HepG2 (cell line): ENCODE measurements at regions not wholly inside any gene's neighbourhood (a gene's known extent, or its start where the extent isn't known, plus 50 kb on each side); places are given as distances from the start of the nearest gene placed in this dataset.
"Not testable (repeated sequence)": the region's sequence is repeated elsewhere in the genome, so short reads cannot be mapped to it uniquely, and the experiment has no call there.

Experiments
- CREM ChIP-seq, 2 experiments: sonication (generic) in 1 of 2; formaldehyde crosslinking in 1 of 2; IDR thresholded peaks; 2 replicates each; pipeline versions ENCODE4 v1.4.0 to v1.6.1; 2016 to 2020; ENCODE audit warnings: antibody characterized with exemption in 1 of 2, mild to moderate bottlenecking in 1 of 2, missing genetic modification reagents in 1 of 2
- EP300 ChIP-seq, 3 experiments: sonication (generic) in 1 of 3; formaldehyde crosslinking in 1 of 3; IDR thresholded peaks; 2 replicates each; pipeline versions ENCODE4 v1.5.1 to v1.6.1; 2011 to 2020; ENCODE audit warnings: low read depth in 2 of 3, low read length in 2 of 3, borderline replicate concordance in 1 of 3, improper control_type of control experiment in 1 of 3, mild to moderate bottlenecking in 1 of 3, missing genetic modification reagents in 1 of 3, moderate library complexity in 1 of 3
- ESRRA ChIP-seq: sonication (generic); formaldehyde crosslinking; IDR thresholded peaks from 2 replicates; pipeline ENCODE4 v1.5.1; 2020; ENCODE audit warnings: mild to moderate bottlenecking, low read depth, missing genetic modification reagents
- GABPA ChIP-seq, 2 experiments: IDR thresholded peaks; 2 replicates each; pipeline ENCODE4 v1.6.1; 2011 to 2016; ENCODE audit warnings: low read depth in 2 of 2, low read length in 1 of 2, missing biosample characterization in 1 of 2, missing genetic modification characterization in 1 of 2
- HNRNPH1 ChIP-seq: fragments of 200-400 bp; formaldehyde crosslinking; optimal IDR thresholded peaks from 2 replicates; pipeline ENCODE3; 2017; ENCODE audit warnings: mild to moderate bottlenecking, low read depth, low read length
- MAFK ChIP-seq, 2 experiments: IDR thresholded peaks in 1 of 2; conservative IDR thresholded peaks in 1 of 2; 2 replicates each; pipeline ENCODE4 v1.6.1; 2011; ENCODE audit warnings: improper control_type of control experiment in 2 of 2, low read length in 2 of 2
- POLR2A ChIP-seq, 2 experiments: IDR thresholded peaks; 2 replicates each; pipeline ENCODE4 v1.6.1; 2011; ENCODE audit warnings: low read depth in 2 of 2, low read length in 2 of 2, mild to moderate bottlenecking in 1 of 2, moderate library complexity in 1 of 2; ENCODE audit not compliant: insufficient read depth in 1 of 2
- POLR2AphosphoS5 ChIP-seq: IDR thresholded peaks from 2 replicates; pipeline ENCODE4 v1.6.1; 2012; ENCODE audit warnings: low read depth, low read length
- RAD21 ChIP-seq: fragments of 450-650 bp; formaldehyde crosslinking; IDR thresholded peaks from 2 replicates; pipeline ENCODE4 v1.5.0; 2020; ENCODE audit warnings: mild to moderate bottlenecking
- ZHX1 ChIP-seq: sonication (generic); formaldehyde crosslinking; IDR thresholded peaks from 2 replicates; pipeline ENCODE4 v1.8.1; 2022; ENCODE audit warnings: low read depth, mild to moderate bottlenecking, missing genetic modification reagents
- ZNF782 ChIP-seq: sonication (generic); formaldehyde crosslinking; IDR thresholded peaks from 2 replicates; pipeline ENCODE4 v1.4.0; 2020; ENCODE audit warnings: missing genetic modification reagents, mild to moderate bottlenecking, borderline replicate concordance
- TF ChIP-seq, protein P1 (sequence below): IDR thresholded peaks from 2 replicates; pipeline ENCODE4 v1.6.1; 2016; ENCODE audit warnings: low read depth, borderline replicate concordance
- TF ChIP-seq, protein P2 (sequence below): sonication (generic); formaldehyde crosslinking; IDR thresholded peaks from 2 replicates; pipeline ENCODE4 v1.5.0; 2020; ENCODE audit warnings: mild to moderate bottlenecking, missing genetic modification reagents, moderate library complexity

DNA sequence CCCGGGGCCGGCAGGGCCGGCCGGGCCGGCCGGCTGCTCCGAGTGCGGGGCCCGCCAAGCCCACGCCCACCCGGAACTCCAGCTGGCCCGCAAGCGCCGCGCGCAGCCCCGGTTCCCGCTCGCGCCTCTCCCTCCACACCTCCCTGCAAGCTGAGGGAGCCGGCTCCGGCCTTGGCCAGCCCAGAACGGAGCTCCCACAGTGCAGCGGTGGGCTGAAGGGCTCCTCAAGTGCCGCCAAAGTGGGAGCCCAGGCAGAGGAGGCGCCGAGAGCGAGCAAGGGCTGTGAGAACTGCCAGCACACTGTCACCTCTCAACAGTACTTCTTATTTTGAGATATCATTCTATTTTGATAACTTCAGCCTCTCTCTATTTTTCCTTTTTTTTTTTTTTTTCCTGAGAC is 112.3 kb downstream of the NAB1 start:
- not testable (repeated sequence) for TF ChIP-seq HNRNPH1; MAFK (conservative IDR thresholded peaks at IDR 0.05 in 1 of 2, IDR thresholded peaks at IDR 0.05 in 1 of 2; ENCODE audit: low read length in 2 of 2); POLR2A (IDR thresholded peaks at IDR 0.05; ENCODE audit: insufficient read depth in 1 of 2, low read depth in 2 of 2, low read length in 2 of 2); CREM (IDR thresholded peaks at IDR 0.05); CREM (CRISPR knock-in tag; IDR thresholded peaks at IDR 0.05); ESRRA (CRISPR knock-in tag); POLR2AphosphoS5; EP300 (IDR thresholded peaks at IDR 0.05; ENCODE audit: low read depth in 2 of 2, low read length in 2 of 2); EP300 (CRISPR knock-in tag; IDR thresholded peaks at IDR 0.05; ENCODE audit: borderline replicate concordance); ZHX1; GABPA (IDR thresholded peaks at IDR 0.05; ENCODE audit: low read depth, low read length); GABPA (CRISPR knock-in tag; IDR thresholded peaks at IDR 0.05; ENCODE audit: low read depth); RAD21 (CRISPR knock-in tag); ZNF782 (CRISPR knock-in tag)
- TF ChIP-seq, protein P1, sequence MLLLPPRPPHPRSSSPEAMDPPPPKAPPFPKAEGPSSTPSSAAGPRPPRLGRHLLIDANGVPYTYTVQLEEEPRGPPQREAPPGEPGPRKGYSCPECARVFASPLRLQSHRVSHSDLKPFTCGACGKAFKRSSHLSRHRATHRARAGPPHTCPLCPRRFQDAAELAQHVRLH (CRISPR knock-in tag) = not testable (repeated sequence)
- TF ChIP-seq, protein P2, sequence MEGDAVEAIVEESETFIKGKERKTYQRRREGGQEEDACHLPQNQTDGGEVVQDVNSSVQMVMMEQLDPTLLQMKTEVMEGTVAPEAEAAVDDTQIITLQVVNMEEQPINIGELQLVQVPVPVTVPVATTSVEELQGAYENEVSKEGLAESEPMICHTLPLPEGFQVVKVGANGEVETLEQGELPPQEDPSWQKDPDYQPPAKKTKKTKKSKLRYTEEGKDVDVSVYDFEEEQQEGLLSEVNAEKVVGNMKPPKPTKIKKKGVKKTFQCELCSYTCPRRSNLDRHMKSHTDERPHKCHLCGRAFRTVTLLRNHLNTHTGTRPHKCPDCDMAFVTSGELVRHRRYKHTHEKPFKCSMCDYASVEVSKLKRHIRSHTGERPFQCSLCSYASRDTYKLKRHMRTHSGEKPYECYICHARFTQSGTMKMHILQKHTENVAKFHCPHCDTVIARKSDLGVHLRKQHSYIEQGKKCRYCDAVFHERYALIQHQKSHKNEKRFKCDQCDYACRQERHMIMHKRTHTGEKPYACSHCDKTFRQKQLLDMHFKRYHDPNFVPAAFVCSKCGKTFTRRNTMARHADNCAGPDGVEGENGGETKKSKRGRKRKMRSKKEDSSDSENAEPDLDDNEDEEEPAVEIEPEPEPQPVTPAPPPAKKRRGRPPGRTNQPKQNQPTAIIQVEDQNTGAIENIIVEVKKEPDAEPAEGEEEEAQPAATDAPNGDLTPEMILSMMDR (CRISPR knock-in tag) = not testable (repeated sequence)
